H1 (cell line): ENCODE measurements at regions not wholly inside any gene's neighbourhood (a gene's known extent, or its start where the extent isn't known, plus 50 kb on each side); places are given as distances from the start of the nearest gene placed in this dataset.

Experiments
- CREB1 ChIP-seq: IDR thresholded peaks from 2 replicates; pipeline ENCODE4 v1.6.1; 2012; ENCODE audit warnings: inconsistent platforms
- HDAC6 ChIP-seq: IDR thresholded peaks from one replicate; pipeline ENCODE4 v1.7.1; 2012; ENCODE audit warnings: low read depth, mild to moderate bottlenecking, inconsistent platforms, low read length, moderate library complexity
- RAD21 ChIP-seq, 2 experiments: IDR thresholded peaks in 1 of 2; conservative IDR thresholded peaks in 1 of 2; 2 replicates each; pipeline ENCODE4 v1.6.1; 2011; ENCODE audit warnings: low read depth in 2 of 2, low read length in 2 of 2, improper control_type of control experiment in 1 of 2, inconsistent platforms in 1 of 2, mild to moderate bottlenecking in 1 of 2, moderate library complexity in 1 of 2

- TF ChIP-seq RAD21 (IDR thresholded peaks at IDR 0.05 in 1 of 2, conservative IDR thresholded peaks at IDR 0.05 in 1 of 2; ENCODE audit: low read depth in 2 of 2, low read length in 2 of 2) = no peak
- no peak for TF ChIP-seq HDAC6
- TF ChIP-seq CREB1 = no peak
These were observed 83.2 kb upstream of the LEP start (continued) for GRCh38 chr7:128157906-128158305.
